IMR-90 (cell line): ENCODE measurements at regions not wholly inside any gene's neighbourhood (a gene's known extent, or its start where the extent isn't known, plus 50 kb on each side); places are given as distances from the start of the nearest gene placed in this dataset.

ENCODE experiments used
- ATAC-seq: fragments of 200-7000 bp; cut with Tn5 transposase; 2 replicates; pipeline ENCODE4 v1.9.1; 2020; ENCODE audit warnings: low read depth, mild to moderate bottlenecking, moderate library complexity
- BruUV-seq: library from RNA; stranded (reverse); fragments of 400-500 nt; replicated peaks from 2 replicates; lab custom pipeline; 2021; lab: Mats Ljungman, UMichigan
- CTCF ChIA-PET: fragments of 300-600 bp; formaldehyde crosslinking; extraction: SDS; loops from one replicate; lab custom pipeline; 2021; ENCODE audit warnings: antibody characterized with exemption; lab: Yijun Ruan, JAX
- POLR2A ChIA-PET: fragments of 300-600 bp; sonication (Branson Sonifier 250); formaldehyde crosslinking; loops from one replicate; lab custom pipeline; 2022; ENCODE audit warnings: antibody characterized with exemption; ENCODE audit not compliant: unreplicated experiment; lab: Charles Lee
- DNase-seq: peaks from one replicate; pipeline ENCODE4 v3.0.0; 2013
- H2AFZ ChIP-seq: replicated peaks from 2 replicates; pipeline ENCODE3; 2013; ENCODE audit warnings: low read length, mild to moderate bottlenecking; ENCODE audit not compliant: poor library complexity
- H2AK5ac ChIP-seq: 2 replicates; pipeline ENCODE4 v1.6.1; 2013; ENCODE audit warnings: low read depth, low read length, inconsistent platforms
- H2AK9ac ChIP-seq: replicated peaks from 2 replicates; pipeline ENCODE3; 2013; ENCODE audit warnings: mild to moderate bottlenecking, low read depth, low read length, moderate library complexity; ENCODE audit not compliant: poor library complexity
- H2BK120ac ChIP-seq: 2 replicates; pipeline ENCODE4 v1.6.1; 2013; ENCODE audit warnings: low read depth, low read length, inconsistent platforms
- H2BK15ac ChIP-seq: 3 replicates; pipeline ENCODE4 v1.6.1; 2013; ENCODE audit warnings: low read depth, low read length, inconsistent platforms
- H2BK20ac ChIP-seq: 2 replicates; pipeline ENCODE4 v1.6.1; 2013; ENCODE audit warnings: low read depth, mild to moderate bottlenecking, inconsistent platforms, low read length, moderate library complexity
- H2BK5ac ChIP-seq: 2 replicates; pipeline ENCODE4 v1.6.1; 2013; ENCODE audit warnings: mild to moderate bottlenecking, low read depth, low read length, inconsistent platforms; ENCODE audit not compliant: poor library complexity, severe bottlenecking
- H3K14ac ChIP-seq: replicated peaks from 2 replicates; pipeline ENCODE4 v1.6.1; 2013; ENCODE audit warnings: low read depth, low read length, inconsistent platforms
- H3K18ac ChIP-seq: 2 replicates; pipeline ENCODE4 v1.6.1; 2013; ENCODE audit warnings: low read depth, low read length, control low read depth
- H3K23ac ChIP-seq: 2 replicates; pipeline ENCODE4 v1.6.1; 2013; ENCODE audit warnings: low read depth, low read length, inconsistent platforms
- H3K27ac ChIP-seq: 2 replicates; pipeline ENCODE4 v1.5.1; 2013; ENCODE audit warnings: mild to moderate bottlenecking, control low read depth, low read length; ENCODE audit not compliant: insufficient read depth
- H3K27me3 ChIP-seq: 2 replicates; pipeline ENCODE4 v1.6.1; 2013; ENCODE audit warnings: low read length; ENCODE audit not compliant: control insufficient read depth, insufficient read depth
- H3K36me3 ChIP-seq: 2 replicates; pipeline ENCODE4 v1.6.1; 2013; ENCODE audit warnings: low read length, mixed read lengths; ENCODE audit not compliant: control insufficient read depth, insufficient read depth
- H3K4ac ChIP-seq: 2 replicates; pipeline ENCODE4 v1.6.1; 2013; ENCODE audit warnings: low read depth, low read length, inconsistent platforms
- H3K4me1 ChIP-seq: 2 replicates; pipeline ENCODE4 v1.6.1; 2013; ENCODE audit warnings: low read length, mixed read lengths; ENCODE audit not compliant: control insufficient read depth, insufficient read depth
- H3K4me2 ChIP-seq: 2 replicates; pipeline ENCODE4 v1.6.1; 2013; ENCODE audit warnings: low read depth, mild to moderate bottlenecking, control low read depth, low read length, moderate library complexity
- H3K4me3 ChIP-seq: 2 replicates; pipeline ENCODE4 v1.5.1; 2013; ENCODE audit warnings: low read depth, mild to moderate bottlenecking, control low read depth, low read length, moderate library complexity; ENCODE audit not compliant: insufficient read depth
- H3K56ac ChIP-seq: 2 replicates; pipeline ENCODE4 v1.6.1; 2013; ENCODE audit warnings: low read length, inconsistent platforms; ENCODE audit not compliant: insufficient read depth; ENCODE audit errors: extremely low read depth
- H3K79me1 ChIP-seq, 2 experiments: 2 replicates each; pipeline ENCODE4 v1.6.1; 2013; ENCODE audit warnings: low read length in 2 of 2, inconsistent platforms in 1 of 2, low read depth in 1 of 2
- H3K9ac ChIP-seq: 2 replicates; pipeline ENCODE4 v1.6.1; 2013; ENCODE audit warnings: low read depth, low read length, control low read depth
- H3K9me1 ChIP-seq: 2 replicates; pipeline ENCODE4 v1.6.1; 2013; ENCODE audit warnings: low read length, inconsistent platforms; ENCODE audit not compliant: insufficient read depth
- H3K9me3 ChIP-seq: 2 replicates; pipeline ENCODE4 v1.6.1; 2013; ENCODE audit warnings: low read length; ENCODE audit not compliant: control insufficient read depth, insufficient read depth
- H4K20me1 ChIP-seq: 2 replicates; pipeline ENCODE4 v1.6.1; 2013; ENCODE audit warnings: low read length, inconsistent platforms; ENCODE audit not compliant: insufficient read depth
- H4K5ac ChIP-seq: 2 replicates; pipeline ENCODE4 v1.6.1; 2013; ENCODE audit warnings: mild to moderate bottlenecking, low read depth, low read length, control low read depth
- H4K8ac ChIP-seq, 2 experiments: 2 replicates each; pipeline ENCODE4 v1.6.1; 2013; ENCODE audit warnings: low read depth in 2 of 2, low read length in 2 of 2, control low read depth in 1 of 2, inconsistent platforms in 1 of 2
- H4K91ac ChIP-seq: 2 replicates; pipeline ENCODE4 v1.6.1; 2013; ENCODE audit warnings: low read depth, low read length, inconsistent platforms; ENCODE audit not compliant: insufficient read depth
- BHLHE40 ChIP-seq: fragments of 150-350 bp; IDR thresholded peaks from 2 replicates; pipeline ENCODE4 v1.6.1; 2016; ENCODE audit warnings: mild to moderate bottlenecking, low read depth, low read length
- CEBPB ChIP-seq: IDR thresholded peaks from 2 replicates; pipeline ENCODE4 v1.6.1; 2012; ENCODE audit warnings: low read depth, low read length, improper control_type of control experiment
- CHD1 ChIP-seq: IDR thresholded peaks from 2 replicates; pipeline ENCODE4 v1.6.1; 2012; ENCODE audit warnings: low read depth, low read length, improper control_type of control experiment
- FOS ChIP-seq: fragments of 150-350 bp; IDR thresholded peaks from 2 replicates; pipeline ENCODE4 v1.6.1; 2016; ENCODE audit warnings: low read depth, low read length
- MAFK ChIP-seq: IDR thresholded peaks from 2 replicates; pipeline ENCODE4 v1.6.1; 2012; ENCODE audit warnings: low read depth, low read length, improper control_type of control experiment
- MAZ ChIP-seq: IDR thresholded peaks from 2 replicates; pipeline ENCODE4 v1.6.1; 2012; ENCODE audit warnings: low read depth, mild to moderate bottlenecking, low read length, improper control_type of control experiment, moderate library complexity, borderline replicate concordance
- MXI1 ChIP-seq: IDR thresholded peaks from 2 replicates; pipeline ENCODE4 v1.6.1; 2012; ENCODE audit warnings: low read depth, mild to moderate bottlenecking, low read length, moderate library complexity, borderline replicate concordance
- NFE2L2 ChIP-seq: fragments of 150-350 bp; IDR thresholded peaks from 2 replicates; pipeline ENCODE4 v1.6.1; 2016; ENCODE audit warnings: low read depth, mild to moderate bottlenecking, low read length
- POLR2A ChIP-seq: IDR thresholded peaks from 2 replicates; pipeline ENCODE4 v1.6.1; 2012; ENCODE audit warnings: mild to moderate bottlenecking, low read depth, low read length
- RAD21 ChIP-seq: IDR thresholded peaks from 2 replicates; pipeline ENCODE4 v1.6.1; 2012; ENCODE audit warnings: low read length, improper control_type of control experiment
- RCOR1 ChIP-seq: IDR thresholded peaks from 2 replicates; pipeline ENCODE4 v1.6.1; 2012; ENCODE audit warnings: mild to moderate bottlenecking, low read length, improper control_type of control experiment; ENCODE audit not compliant: insufficient replicate concordance
- RFX5 ChIP-seq: IDR thresholded peaks from 2 replicates; pipeline ENCODE4 v1.8.0; 2012; ENCODE audit warnings: low read depth, mild to moderate bottlenecking, low read length, moderate library complexity
- SMC3 ChIP-seq: fragments of 150-350 bp; IDR thresholded peaks from 2 replicates; pipeline ENCODE4 v1.6.1; 2016; ENCODE audit warnings: low read depth, mild to moderate bottlenecking, antibody characterized with exemption, low read length, moderate library complexity
- WGBS, 2 experiments: methylation state at CpG; one replicate each; pipeline versions ENCODE4 v1.1.5 to v1.1.7; 2013; ENCODE audit warnings: missing lambda C conversion rate in 2 of 2; ENCODE audit not compliant: insufficient read length in 1 of 2; ENCODE audit errors: extremely low coverage in 2 of 2; 5-methylcytosine and 5-hydroxymethylcytosine counted together
- dilution Hi-C: fragments of 300-500 bp; cut with HindIII; formaldehyde crosslinking; loops from one replicate; pipeline ENCODE4 v1.14.3; 2018; ENCODE audit warnings: low sequenced_read_pairs; ENCODE audit not compliant: unreplicated experiment
- in situ Hi-C: fragments of 300-500 bp; cut with MboI; formaldehyde crosslinking; loops from 3 replicates; pipeline ENCODE4 v1.14.3; 2019; ENCODE audit warnings: low sequenced_read_pairs, inconsistent platforms, mixed read lengths
- intact Hi-C: fragments of 100-400 bp; cut with micrococcal nuclease; formaldehyde crosslinking; loops from 2 replicates; pipeline ENCODE4 v1.10.0; 2022
- TF ChIP-seq, protein P1 (sequence below): fragments of 150-350 bp; IDR thresholded peaks from 2 replicates; pipeline ENCODE4 v1.6.1; 2016; ENCODE audit warnings: low read depth, mild to moderate bottlenecking, low read length, moderate library complexity, borderline replicate concordance
- TF ChIP-seq, protein P2 (sequence below): conservative IDR thresholded peaks from 2 replicates; pipeline ENCODE4 v1.5.1; 2012; ENCODE audit warnings: mild to moderate bottlenecking, low read depth, low read length, improper control_type of control experiment
- TF ChIP-seq, protein P3 (sequence below): fragments of 150-350 bp; IDR thresholded peaks from 2 replicates; pipeline ENCODE4 v1.6.1; 2017; ENCODE audit warnings: mild to moderate bottlenecking, antibody characterized with exemption, low read length, low read depth

DNA sequence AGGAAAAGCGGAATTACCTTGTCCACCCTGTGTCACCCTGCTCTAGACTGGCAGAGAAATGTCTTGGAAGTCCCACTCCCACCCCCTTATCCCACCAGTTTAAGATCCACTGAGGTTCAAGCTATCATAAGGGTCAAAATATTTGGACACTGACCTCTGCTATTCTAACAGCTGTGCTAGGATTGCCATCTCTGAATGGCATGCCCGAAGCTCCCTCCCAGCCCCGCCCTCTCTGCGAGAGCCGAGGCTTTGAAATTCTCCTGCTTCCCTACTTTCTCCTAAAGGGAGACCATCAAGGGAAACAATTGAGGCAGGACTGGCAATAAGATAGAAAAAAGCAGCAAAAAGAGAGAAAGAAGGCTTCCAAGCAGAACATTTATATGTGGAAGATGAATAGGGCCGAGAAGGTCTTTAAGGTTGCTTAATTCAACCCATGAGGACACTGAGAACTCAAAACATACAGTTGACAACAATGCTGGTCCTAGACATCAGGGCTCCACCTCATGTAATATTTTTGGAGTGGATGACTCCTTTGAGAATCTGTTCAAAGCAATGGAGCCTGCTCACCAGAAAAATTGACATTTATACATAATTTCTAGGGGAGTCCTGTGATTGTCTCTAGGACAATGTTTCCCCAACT lies 338.7 kb upstream of the F9 start:
- no peak overlapping the region for H2BK5ac ChIP-seq
- H3K9ac ChIP-seq: no peak overlapping the region
- H2AK5ac ChIP-seq: no peak overlapping the region
- H4K91ac ChIP-seq: no peak overlapping the region
- no peaks in the 10 kb centered on the region for H4K20me1 ChIP-seq
- no TSS peak for BruUV-seq
- H3K27me3 ChIP-seq: peaks cover 2% of the 10 kb centered on the region; the same call in 1 of the 2 replicates
- no peaks in the 10 kb centered on the region for H3K4me1 ChIP-seq
- H3K14ac ChIP-seq: no peak overlapping the region
- H3K36me3 ChIP-seq: no peaks in the 10 kb centered on the region
- no peak overlapping the region for H3K27ac ChIP-seq
- no peaks in the 10 kb centered on the region for H3K9me1 ChIP-seq
- ATAC-seq: no peak
- intact Hi-C loops: no loop called here
- no peak overlapping the region for H3K4ac ChIP-seq
- no peak for DNase-seq
- no peak overlapping the region for H3K56ac ChIP-seq
- H3K79me1 ChIP-seq: no peaks in the 10 kb centered on the region
- no peak overlapping the region for H3K4me3 ChIP-seq
- WGBS, 2 experiments: 80% methylated on average over 1 of the region's 6 CpGs; no CpG with 5 or more reads in 1 of the 2 experiments
- H2BK15ac ChIP-seq: no peak overlapping the region
- no peaks in the 10 kb centered on the region for H3K9me3 ChIP-seq
- in situ Hi-C loops: no loop called here
- TF ChIP-seq MXI1 (no peak), NFE2L2 (no peak), POLR2A (no peak), RCOR1 (no peak), MAZ (no peak), CEBPB (no peak), SMC3 (no peak), FOS (no peak), MAFK (no peak), BHLHE40 (no peak), RAD21 (no peak), RFX5 (no peak), CHD1 (no peak)
- TF ChIP-seq, protein P1, sequence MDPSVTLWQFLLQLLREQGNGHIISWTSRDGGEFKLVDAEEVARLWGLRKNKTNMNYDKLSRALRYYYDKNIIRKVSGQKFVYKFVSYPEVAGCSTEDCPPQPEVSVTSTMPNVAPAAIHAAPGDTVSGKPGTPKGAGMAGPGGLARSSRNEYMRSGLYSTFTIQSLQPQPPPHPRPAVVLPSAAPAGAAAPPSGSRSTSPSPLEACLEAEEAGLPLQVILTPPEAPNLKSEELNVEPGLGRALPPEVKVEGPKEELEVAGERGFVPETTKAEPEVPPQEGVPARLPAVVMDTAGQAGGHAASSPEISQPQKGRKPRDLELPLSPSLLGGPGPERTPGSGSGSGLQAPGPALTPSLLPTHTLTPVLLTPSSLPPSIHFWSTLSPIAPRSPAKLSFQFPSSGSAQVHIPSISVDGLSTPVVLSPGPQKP: no peak
- TF ChIP-seq, protein P2, sequence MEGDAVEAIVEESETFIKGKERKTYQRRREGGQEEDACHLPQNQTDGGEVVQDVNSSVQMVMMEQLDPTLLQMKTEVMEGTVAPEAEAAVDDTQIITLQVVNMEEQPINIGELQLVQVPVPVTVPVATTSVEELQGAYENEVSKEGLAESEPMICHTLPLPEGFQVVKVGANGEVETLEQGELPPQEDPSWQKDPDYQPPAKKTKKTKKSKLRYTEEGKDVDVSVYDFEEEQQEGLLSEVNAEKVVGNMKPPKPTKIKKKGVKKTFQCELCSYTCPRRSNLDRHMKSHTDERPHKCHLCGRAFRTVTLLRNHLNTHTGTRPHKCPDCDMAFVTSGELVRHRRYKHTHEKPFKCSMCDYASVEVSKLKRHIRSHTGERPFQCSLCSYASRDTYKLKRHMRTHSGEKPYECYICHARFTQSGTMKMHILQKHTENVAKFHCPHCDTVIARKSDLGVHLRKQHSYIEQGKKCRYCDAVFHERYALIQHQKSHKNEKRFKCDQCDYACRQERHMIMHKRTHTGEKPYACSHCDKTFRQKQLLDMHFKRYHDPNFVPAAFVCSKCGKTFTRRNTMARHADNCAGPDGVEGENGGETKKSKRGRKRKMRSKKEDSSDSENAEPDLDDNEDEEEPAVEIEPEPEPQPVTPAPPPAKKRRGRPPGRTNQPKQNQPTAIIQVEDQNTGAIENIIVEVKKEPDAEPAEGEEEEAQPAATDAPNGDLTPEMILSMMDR: no peak
- TF ChIP-seq, protein P3, sequence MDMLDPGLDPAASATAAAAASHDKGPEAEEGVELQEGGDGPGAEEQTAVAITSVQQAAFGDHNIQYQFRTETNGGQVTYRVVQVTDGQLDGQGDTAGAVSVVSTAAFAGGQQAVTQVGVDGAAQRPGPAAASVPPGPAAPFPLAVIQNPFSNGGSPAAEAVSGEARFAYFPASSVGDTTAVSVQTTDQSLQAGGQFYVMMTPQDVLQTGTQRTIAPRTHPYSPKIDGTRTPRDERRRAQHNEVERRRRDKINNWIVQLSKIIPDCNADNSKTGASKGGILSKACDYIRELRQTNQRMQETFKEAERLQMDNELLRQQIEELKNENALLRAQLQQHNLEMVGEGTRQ: no peak
- dilution Hi-C loops: no loop called here
- H3K18ac ChIP-seq: no peak overlapping the region
- no peak overlapping the region for H3K4me2 ChIP-seq
- H2BK120ac ChIP-seq: no peak overlapping the region
- no peak overlapping the region for H2AFZ ChIP-seq
- H4K5ac ChIP-seq: no peak overlapping the region
- no peak overlapping the region for H4K8ac ChIP-seq
- POLR2A ChIA-PET: no interaction called here
- no peak overlapping the region for H2BK20ac ChIP-seq
- no peak overlapping the region for H3K23ac ChIP-seq
- CTCF ChIA-PET: no interaction called here
- no peak overlapping the region for H2AK9ac ChIP-seq
